Thymus (tissue), 11 donors: ENCODE measurements at regions not wholly inside any gene's neighbourhood (a gene's known extent, or its start where the extent isn't known, plus 50 kb on each side); places are given as distances from the start of the nearest gene placed in this dataset.
"Not testable (repeated sequence)": the region's sequence is repeated elsewhere in the genome, so short reads cannot be mapped to it uniquely, and the experiment has no call there.

Source experiments
- DNase-seq, 9 donors: peaks; one replicate each; pipeline ENCODE4 v3.0.0-alpha.2; 2013; ENCODE audit warnings: low spot score in 9 of 9, low read depth in 6 of 9, missing footprints in 1 of 9
- H3K27ac ChIP-seq, 2 donors: one replicate each; pipeline ENCODE4 v1.5.1; 2013; ENCODE audit warnings: control low read depth in 1 of 2, low read depth in 1 of 2, low read length in 1 of 2, mild to moderate bottlenecking in 1 of 2, moderate library complexity in 1 of 2
- H3K27me3 ChIP-seq, 2 donors: one replicate each; pipeline ENCODE4 v1.5.1; 2013; ENCODE audit warnings: low read length in 1 of 2; ENCODE audit not compliant: control insufficient read depth in 2 of 2, insufficient read depth in 1 of 2
- H3K36me3 ChIP-seq, 2 donors: one replicate each; pipeline ENCODE4 v1.5.1; 2013; ENCODE audit warnings: low read length in 1 of 2, mild to moderate bottlenecking in 1 of 2, moderate library complexity in 1 of 2; ENCODE audit not compliant: control insufficient read depth in 2 of 2, insufficient read depth in 2 of 2
- H3K4me1 ChIP-seq, 2 donors: one replicate each; pipeline ENCODE4 v1.5.1; 2013; ENCODE audit warnings: low read length in 2 of 2; ENCODE audit not compliant: control insufficient read depth in 2 of 2, insufficient read depth in 2 of 2
- H3K4me3 ChIP-seq, 2 donors: one replicate each; pipeline ENCODE4 v1.5.1; 2013; ENCODE audit warnings: low read length in 2 of 2, control low read depth in 1 of 2, mild to moderate bottlenecking in 1 of 2
- H3K9me3 ChIP-seq, 2 donors: one replicate each; pipeline ENCODE4 v1.5.1; 2013; ENCODE audit warnings: low read length in 1 of 2, mild to moderate bottlenecking in 1 of 2; ENCODE audit not compliant: control insufficient read depth in 2 of 2, insufficient read depth in 1 of 2
- WGBS: extraction: QIAGEN DNeasy Blood & Tissue Kit; methylation state at CpG from one replicate; pipeline ENCODE4 v1.1.7; 2013; 5-methylcytosine and 5-hydroxymethylcytosine counted together
- donor health status: healthy.

DNA sequence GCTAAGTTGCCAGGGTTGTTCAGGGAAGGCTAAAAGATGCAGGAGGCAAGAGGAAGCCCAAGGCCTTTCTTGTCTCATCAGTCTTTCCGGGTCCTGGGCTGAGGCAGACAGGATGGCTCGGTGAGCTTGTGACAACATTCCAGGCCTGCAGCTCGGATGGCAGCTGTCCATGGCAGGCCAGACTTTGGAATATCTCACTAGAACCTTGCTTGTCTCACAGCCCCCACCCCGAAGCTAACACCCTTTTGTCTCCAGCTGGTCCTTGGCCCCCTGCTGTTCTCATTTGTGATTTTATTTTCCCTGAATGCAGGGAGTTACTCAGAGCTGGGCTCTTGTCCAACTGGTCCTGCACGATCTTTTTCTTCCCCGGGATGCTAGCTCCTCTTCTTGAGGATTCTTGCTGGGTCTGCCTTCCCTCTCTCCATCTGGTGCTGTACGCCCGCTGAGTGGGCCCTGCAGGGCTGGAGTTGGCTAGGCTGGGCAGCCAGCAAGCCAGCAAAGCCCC lies 477.2 kb upstream of the CAMK1G start:
- Histone ChIP-seq H3K4me3 (no peak overlapping the region), H3K4me1 (no peaks in the 10 kb centered on the region), H3K27ac (no peak overlapping the region), H3K9me3 (no peaks in the 10 kb centered on the region), H3K36me3 (no peaks in the 10 kb centered on the region), H3K27me3 (no peaks in the 10 kb centered on the region)
- 90% methylated on average over 8 of the region's 8 CpGs for WGBS
- DNase-seq = no peak

DNA sequence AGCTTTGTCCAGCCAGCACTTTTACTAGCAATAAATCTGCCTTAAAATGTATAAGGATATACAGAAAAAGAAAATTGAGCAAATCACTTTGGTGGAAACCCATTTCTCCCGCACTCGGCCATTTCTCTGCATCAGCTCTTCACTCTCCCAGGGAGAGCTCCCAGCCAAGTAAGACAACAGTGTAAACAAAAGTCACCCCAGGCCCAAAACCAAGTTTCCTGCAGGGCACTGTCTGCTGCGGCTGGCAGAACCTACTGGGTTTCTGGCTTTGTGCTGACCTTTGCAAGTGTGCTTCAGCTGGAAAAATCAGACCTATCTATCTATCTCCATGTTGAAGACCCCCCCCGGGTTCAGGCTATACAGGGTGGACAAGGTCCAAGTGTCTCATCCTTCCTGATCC lies 476.7 kb upstream of the CAMK1G start:
- H3K27me3 ChIP-seq = no peaks in the 10 kb centered on the region
- no peak overlapping the region for H3K27ac ChIP-seq
- H3K36me3 ChIP-seq = no peaks in the 10 kb centered on the region
- no peaks in the 10 kb centered on the region for H3K9me3 ChIP-seq
- DNase-seq = no peak
- H3K4me1 ChIP-seq = no peaks in the 10 kb centered on the region
- WGBS = 98% methylated on average over 4 of the region's 4 CpGs
- H3K4me3 ChIP-seq = no peak overlapping the region

GRCh38 chr1:209107535-209107934 lies 476.0 kb upstream of the CAMK1G start:
- Histone ChIP-seq H3K27me3 (no peaks in the 10 kb centered on the region), H3K36me3 (no peaks in the 10 kb centered on the region), H3K4me3 (no peak overlapping the region), H3K27ac (no peak overlapping the region), H3K9me3 (no peaks in the 10 kb centered on the region), H3K4me1 (no peaks in the 10 kb centered on the region)
- 89% methylated on average over 10 of the region's 10 CpGs for WGBS
- no peak for DNase-seq

DNA sequence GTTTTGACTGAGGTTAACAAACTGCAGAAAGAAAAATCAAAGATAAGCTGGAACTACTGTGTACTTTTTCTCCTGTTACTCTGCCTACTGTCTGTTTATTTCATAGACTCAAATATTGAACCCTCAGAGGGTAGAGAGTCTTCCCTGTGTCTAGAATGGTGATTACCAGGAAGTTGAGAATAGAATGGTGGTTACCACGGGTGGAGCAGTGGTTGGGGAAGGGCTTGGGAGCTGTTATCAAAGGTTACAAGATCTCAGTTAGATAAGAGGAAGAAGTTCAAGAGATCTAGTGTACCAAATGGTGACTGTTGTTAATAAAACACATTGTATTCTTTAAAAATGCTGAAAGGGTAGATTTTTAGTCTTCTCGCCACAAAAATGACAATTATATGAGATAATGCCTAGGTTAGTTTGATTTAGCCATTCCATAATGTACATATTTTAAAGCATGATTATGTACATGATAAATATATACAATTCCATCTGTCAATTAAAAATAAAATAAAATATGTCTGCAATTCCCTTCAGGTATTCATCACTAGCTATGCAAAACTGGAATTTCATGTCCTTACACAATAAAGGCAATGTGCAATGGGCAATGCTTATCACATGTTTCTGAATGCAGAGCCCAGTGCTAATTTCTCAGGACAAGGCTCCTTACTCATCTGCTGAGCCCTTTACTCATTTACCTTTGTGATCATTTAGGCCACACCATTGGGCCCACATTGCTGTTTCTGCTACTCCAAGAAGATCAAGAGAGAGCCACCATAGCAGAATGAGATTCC lies 474.3 kb upstream of the CAMK1G start:
- H3K4me1 ChIP-seq = no peaks in the 10 kb centered on the region
- H3K4me3 ChIP-seq = no peak overlapping the region
- H3K27me3 ChIP-seq = no peaks in the 10 kb centered on the region
- DNase-seq = no peak
- H3K9me3 ChIP-seq = no peaks in the 10 kb centered on the region
- H3K27ac ChIP-seq = no peak overlapping the region
- no peaks in the 10 kb centered on the region for H3K36me3 ChIP-seq
- WGBS = 66% methylated on average over 2 of the region's 2 CpGs

DNA sequence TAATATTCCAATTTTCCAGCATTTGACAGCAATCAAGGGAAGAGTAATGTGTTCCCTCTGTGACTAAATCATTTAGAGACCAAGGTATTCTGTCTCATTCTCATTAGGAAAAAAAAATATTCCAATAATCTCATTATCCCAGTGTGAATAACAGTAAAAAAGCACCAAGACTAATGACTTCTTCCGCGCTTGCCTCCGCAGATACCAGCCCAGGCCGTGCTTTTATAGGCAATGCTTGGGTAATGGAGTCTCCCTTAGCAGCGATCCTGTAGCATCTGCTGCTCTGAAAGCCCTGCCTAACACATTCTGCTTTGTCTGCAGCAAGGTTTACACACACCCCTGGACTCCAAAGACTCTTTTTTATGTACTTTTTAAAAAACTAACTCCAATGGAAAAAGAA lies 470.0 kb upstream of the CAMK1G start:
- no peak for DNase-seq
- H3K4me1 ChIP-seq = no peaks in the 10 kb centered on the region
- no peaks in the 10 kb centered on the region for H3K9me3 ChIP-seq
- H3K27ac ChIP-seq = no peak overlapping the region
- H3K27me3 ChIP-seq = no peaks in the 10 kb centered on the region
- no peaks in the 10 kb centered on the region for H3K36me3 ChIP-seq
- no peak overlapping the region for H3K4me3 ChIP-seq
- WGBS = 82% methylated on average over 5 of the region's 5 CpGs

DNA sequence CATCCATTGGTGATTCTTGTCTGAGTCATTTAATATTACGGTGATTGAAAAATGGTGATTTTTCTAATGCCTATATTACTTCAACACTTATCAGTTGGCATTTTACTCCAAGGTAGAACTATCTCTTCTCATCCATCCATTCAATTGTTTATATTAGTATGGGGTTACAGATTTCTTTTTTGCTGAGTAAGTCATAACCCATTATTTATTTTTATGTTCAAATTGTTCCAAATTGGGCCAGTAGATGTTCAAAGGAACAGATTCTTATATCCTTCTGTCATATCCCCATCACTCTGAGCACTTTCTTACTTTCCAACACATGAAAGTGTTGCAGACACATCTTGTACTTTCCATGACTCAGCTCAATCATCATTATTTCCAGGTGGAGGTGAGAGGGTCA lies 466.8 kb upstream of the CAMK1G start:
- H3K27ac ChIP-seq = no peak overlapping the region
- H3K36me3 ChIP-seq = no peaks in the 10 kb centered on the region
- H3K9me3 ChIP-seq = no peaks in the 10 kb centered on the region
- H3K27me3 ChIP-seq = no peaks in the 10 kb centered on the region
- H3K4me1 ChIP-seq = no peaks in the 10 kb centered on the region
- no peak overlapping the region for H3K4me3 ChIP-seq
- 94% methylated on average over 1 of the region's 1 CpG for WGBS
- DNase-seq = no peak

- H3K9me3 ChIP-seq = no peaks in the 10 kb centered on the region
- DNase-seq = no peak
- no peak overlapping the region for H3K4me3 ChIP-seq
- no peaks in the 10 kb centered on the region for H3K4me1 ChIP-seq
- 65% methylated on average over 2 of the region's 2 CpGs for WGBS
- no peaks in the 10 kb centered on the region for H3K27me3 ChIP-seq
- no peaks in the 10 kb centered on the region for H3K36me3 ChIP-seq
- no peak overlapping the region for H3K27ac ChIP-seq
Observed at GRCh38 chr1:209123601-209124000, 459.9 kb upstream of the CAMK1G start.

DNA sequence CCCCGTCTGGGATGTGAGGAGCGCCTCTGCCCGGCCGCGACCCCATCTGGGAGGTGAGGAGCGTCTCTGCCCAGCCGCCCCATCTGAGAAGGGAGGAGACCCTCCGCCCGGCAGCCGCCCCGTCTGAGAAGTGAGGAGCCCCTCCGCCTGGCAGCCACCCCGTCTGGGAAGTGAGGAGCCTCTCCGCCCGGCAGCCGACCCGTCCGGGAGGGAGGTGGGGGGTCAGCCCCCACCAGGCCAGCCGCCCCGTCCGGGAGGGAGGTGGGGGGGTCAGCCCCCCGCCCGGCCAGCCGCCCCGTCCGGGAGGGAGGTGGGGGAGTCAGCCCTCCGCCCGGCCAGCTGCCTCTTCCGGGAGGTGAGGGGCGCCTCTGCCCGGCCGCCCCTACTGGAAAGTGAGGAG lies 454.4 kb upstream of the CAMK1G start:
- 94% methylated on average over 25 of the region's 32 CpGs for WGBS
- H3K4me1 ChIP-seq, H3K27ac ChIP-seq, H3K27me3 ChIP-seq, H3K36me3 ChIP-seq, H3K9me3 ChIP-seq, DNase-seq, H3K4me3 ChIP-seq: not testable (repeated sequence)

DNA sequence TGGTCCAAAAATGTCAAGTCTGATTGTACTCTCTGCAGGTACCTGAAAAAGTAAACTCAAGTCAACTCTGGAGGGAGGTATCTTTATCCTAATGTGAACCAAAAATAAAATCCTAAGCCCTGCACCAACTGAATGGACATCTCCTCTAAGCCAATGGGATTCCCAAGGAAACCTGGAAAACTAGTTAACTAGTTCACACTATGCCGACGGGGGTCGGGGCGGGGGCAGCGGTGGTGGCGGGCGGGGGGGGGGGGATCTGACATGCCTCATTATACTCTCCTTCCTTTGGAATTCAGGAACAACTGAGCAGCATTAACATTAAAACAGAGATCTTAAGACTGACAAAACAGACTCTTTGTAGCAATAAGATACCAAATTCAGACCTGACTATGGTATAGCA lies 452.6 kb upstream of the CAMK1G start:
- 81% methylated on average over 7 of the region's 7 CpGs for WGBS

More for the DNA sequence above, 452.6 kb upstream of the CAMK1G start:
- Histone ChIP-seq H3K4me1 (no peaks in the 10 kb centered on the region), H3K9me3 (no peaks in the 10 kb centered on the region), H3K36me3 (no peaks in the 10 kb centered on the region), H3K27me3 (no peaks in the 10 kb centered on the region), H3K4me3 (no peak overlapping the region), H3K27ac (no peak overlapping the region)
- no peak for DNase-seq
